ENCODE measurements at regions not wholly inside any gene's neighbourhood (a gene's known extent, or its start where the extent isn't known, plus 50 kb on each side); places are given as distances from the start of the nearest gene placed in this dataset.

DNA sequence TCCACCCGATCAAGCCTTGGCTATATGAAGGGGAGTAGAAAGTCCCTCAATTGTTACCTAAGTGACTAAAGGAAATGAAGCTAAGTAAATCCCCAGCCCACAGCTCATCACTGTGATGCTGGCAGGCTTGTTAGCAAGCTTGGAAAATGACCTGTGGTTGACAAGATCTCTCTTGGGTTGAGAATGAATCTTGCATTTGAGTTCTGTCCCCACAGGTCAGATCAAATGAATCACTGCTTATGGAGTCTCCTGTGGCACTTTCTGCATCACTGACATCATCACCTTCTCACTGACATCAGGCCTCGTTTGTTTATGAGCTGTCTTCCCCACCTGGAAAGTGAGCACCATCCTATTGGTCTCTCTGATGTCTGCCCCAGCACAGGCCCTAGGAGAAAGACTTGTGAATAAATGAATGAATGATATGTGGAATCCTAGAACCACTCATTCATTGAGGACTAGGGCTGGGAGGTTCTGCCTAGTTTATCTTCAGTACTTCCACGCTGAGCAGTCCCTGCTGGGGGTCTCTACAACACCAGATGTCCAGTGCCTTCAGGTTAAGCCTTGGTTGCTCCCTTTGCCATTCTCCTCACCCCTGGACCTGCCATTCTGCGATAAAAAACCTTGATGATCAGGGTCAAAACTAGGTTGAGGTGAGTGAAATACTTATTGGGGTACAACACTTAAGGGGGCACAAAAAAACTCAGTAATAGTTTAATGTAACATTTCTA is 318.4 kb upstream of the MOCS1 start:
- Histone ChIP-seq H3K9ac (ENCODE audit: low read depth in 1 of 2, low read length in 2 of 2) (no peak overlapping the region), H3K9me3 (ENCODE audit: control insufficient read depth in 2 of 2, low read length in 2 of 2) (no peaks in the 10 kb centered on the region), H3K27ac (ENCODE audit: low read depth in 2 of 2, low read length in 2 of 2) (no peak overlapping the region), H3K27me3 (ENCODE audit: control insufficient read depth in 2 of 2, insufficient read depth in 2 of 2, low read length in 2 of 2) (peaks cover 0 to 2% of the 10 kb centered on the region in 2 donors), H3K4me1 (ENCODE audit: control insufficient read depth in 2 of 2, insufficient read depth in 2 of 2, low read length in 2 of 2) (no peaks in the 10 kb centered on the region), H3K36me3 (ENCODE audit: control insufficient read depth in 2 of 2, insufficient read depth in 2 of 2, low read length in 2 of 2) (no peaks in the 10 kb centered on the region), H3K4me3 (ENCODE audit: low read length in 2 of 2) (no peak overlapping the region)

DNA sequence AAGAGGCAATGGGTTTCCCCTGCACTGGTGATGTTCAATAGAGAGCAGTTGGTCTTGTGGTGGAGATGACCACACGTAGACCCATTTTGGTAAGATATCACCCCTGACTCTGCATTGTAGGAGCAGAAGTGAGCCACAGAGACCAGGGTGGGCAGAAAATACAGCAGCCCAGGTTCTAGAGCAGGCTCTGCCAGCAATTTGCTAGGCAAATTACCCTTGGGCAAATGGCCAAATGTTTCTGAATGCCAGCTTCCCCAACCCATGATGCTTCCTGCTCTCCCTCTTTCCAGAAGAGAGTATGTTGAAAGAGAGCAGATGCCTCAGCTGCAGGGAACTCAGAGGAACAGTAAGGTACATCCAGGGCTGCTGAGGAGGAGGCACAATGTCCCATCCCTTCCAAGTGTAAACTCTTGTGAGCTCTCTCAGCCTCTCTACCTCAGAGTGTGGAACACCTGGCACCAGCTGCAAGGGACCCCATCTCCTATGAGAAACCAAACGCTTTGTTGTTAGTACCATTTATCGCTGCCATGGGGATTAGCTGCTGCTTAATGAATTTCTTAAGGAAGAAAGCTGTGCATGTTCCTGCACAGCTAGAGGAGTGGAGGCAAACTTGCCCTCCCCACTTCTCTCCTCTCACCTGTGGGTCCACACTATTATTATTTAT is 317.5 kb upstream of the MOCS1 start:
- Histone ChIP-seq H3K27ac (ENCODE audit: low read depth in 2 of 2, low read length in 2 of 2) (no peak overlapping the region), H3K9me3 (ENCODE audit: control insufficient read depth in 2 of 2, low read length in 2 of 2) (no peaks in the 10 kb centered on the region), H3K27me3 (ENCODE audit: control insufficient read depth in 2 of 2, insufficient read depth in 2 of 2, low read length in 2 of 2) (peaks cover 0 to 2% of the 10 kb centered on the region in 2 donors)

DNA sequence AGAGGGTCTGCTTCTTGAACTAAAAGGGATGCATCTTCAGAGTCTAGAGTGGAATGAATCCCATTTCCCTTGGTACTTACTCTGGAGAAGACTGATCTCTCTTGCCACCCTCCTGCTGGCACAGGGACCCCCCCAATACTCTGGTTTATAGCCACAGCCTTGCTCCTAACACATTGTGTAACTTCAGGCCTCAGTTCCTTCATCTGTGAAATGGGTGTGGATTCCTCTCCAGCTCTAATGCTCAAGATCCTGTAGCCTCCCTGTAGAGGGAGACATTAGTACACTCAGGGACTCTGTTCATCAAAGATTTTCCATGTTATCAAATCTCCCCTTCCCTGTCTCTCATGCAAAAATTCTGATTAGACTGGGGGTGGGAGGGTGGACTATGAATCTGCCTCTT is 315.7 kb upstream of the MOCS1 start:
- Histone ChIP-seq H3K36me3 (ENCODE audit: control insufficient read depth in 2 of 2, insufficient read depth in 2 of 2, low read length in 2 of 2) (no peaks in the 10 kb centered on the region), H3K4me3 (ENCODE audit: low read length in 2 of 2) (no peak overlapping the region), H3K4me1 (ENCODE audit: control insufficient read depth in 2 of 2, insufficient read depth in 2 of 2, low read length in 2 of 2) (no peaks in the 10 kb centered on the region), H3K27ac (ENCODE audit: low read depth in 2 of 2, low read length in 2 of 2) (no peak overlapping the region), H3K27me3 (ENCODE audit: control insufficient read depth in 2 of 2, insufficient read depth in 2 of 2, low read length in 2 of 2) (peaks cover 0 to 2% of the 10 kb centered on the region in 2 donors), H3K9ac (ENCODE audit: low read depth in 1 of 2, low read length in 2 of 2) (no peak overlapping the region), H3K9me3 (ENCODE audit: control insufficient read depth in 2 of 2, low read length in 2 of 2) (no peaks in the 10 kb centered on the region)

More for the DNA sequence above, 317.5 kb upstream of the MOCS1 start:
- no peaks in the 10 kb centered on the region for H3K4me1 ChIP-seq (ENCODE audit: control insufficient read depth in 2 of 2, insufficient read depth in 2 of 2, low read length in 2 of 2)
- H3K4me3 ChIP-seq (ENCODE audit: low read length in 2 of 2), result no peak overlapping the region
- no peak overlapping the region for H3K9ac ChIP-seq (ENCODE audit: low read depth in 1 of 2, low read length in 2 of 2)
- no peaks in the 10 kb centered on the region for H3K36me3 ChIP-seq (ENCODE audit: control insufficient read depth in 2 of 2, insufficient read depth in 2 of 2, low read length in 2 of 2)

DNA sequence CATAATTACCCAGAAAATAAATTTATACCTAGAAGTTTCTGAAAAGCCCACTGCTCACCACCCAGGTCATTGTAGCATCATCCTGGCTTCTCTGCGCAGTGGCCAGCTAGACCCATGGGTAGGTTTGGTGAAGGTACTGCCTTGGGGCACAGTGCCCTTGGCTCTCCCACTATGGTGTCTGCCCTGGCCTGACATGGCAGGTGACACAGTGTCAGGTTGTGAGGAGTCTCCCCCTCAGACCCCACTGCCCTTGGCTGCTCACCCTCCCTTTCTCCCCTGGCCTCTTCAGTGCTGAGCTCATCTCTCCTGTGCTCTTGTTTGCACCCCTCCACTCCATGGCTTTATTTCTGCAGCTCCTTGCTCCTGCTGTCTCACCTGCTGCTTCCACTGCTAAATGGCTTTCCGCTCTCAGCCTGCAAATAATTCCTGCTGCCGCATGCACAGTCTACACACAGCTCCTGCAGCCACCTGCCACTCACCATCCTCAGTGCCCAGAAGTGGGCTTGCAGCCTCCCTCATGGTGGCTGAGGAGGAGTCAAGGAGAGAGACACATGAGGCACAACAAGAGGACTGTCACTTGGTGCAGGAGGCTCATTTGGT is 313.4 kb upstream of the MOCS1 start:
- H3K9ac ChIP-seq (ENCODE audit: low read depth in 1 of 2, low read length in 2 of 2), result no peak overlapping the region
- no peaks in the 10 kb centered on the region for H3K4me1 ChIP-seq (ENCODE audit: control insufficient read depth in 2 of 2, insufficient read depth in 2 of 2, low read length in 2 of 2)
- no peak overlapping the region for H3K4me3 ChIP-seq (ENCODE audit: low read length in 2 of 2)
- H3K36me3 ChIP-seq (ENCODE audit: control insufficient read depth in 2 of 2, insufficient read depth in 2 of 2, low read length in 2 of 2), result no peaks in the 10 kb centered on the region
- no peaks in the 10 kb centered on the region for H3K9me3 ChIP-seq (ENCODE audit: control insufficient read depth in 2 of 2, low read length in 2 of 2)
- no peak overlapping the region for H3K27ac ChIP-seq (ENCODE audit: low read depth in 2 of 2, low read length in 2 of 2)
- no peaks in the 10 kb centered on the region for H3K27me3 ChIP-seq (ENCODE audit: control insufficient read depth in 2 of 2, insufficient read depth in 2 of 2, low read length in 2 of 2)

DNA sequence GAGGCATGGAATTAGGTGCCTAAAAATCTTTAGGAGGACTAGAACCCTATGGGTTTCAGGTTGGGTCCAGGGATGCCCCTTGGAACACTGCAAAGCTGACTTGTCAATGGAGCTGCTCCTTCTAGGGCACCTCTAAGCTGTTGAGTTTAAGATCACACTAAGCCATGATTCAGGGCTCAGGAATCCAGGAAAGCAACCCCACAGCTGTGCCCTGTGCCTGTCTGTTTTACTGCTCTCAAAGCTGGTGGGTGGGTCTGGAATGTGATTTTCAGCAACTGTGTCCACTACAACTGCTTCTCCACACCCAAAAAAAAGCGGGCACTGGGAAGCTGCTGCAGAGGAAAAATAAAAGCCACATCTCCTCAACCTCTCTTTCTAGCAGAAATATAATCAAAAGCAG is 310.4 kb upstream of the MOCS1 start:
- H3K9ac ChIP-seq (ENCODE audit: low read depth in 1 of 2, low read length in 2 of 2), result no peak overlapping the region
- H3K27ac ChIP-seq (ENCODE audit: low read depth in 2 of 2, low read length in 2 of 2), result no peak overlapping the region
- no peaks in the 10 kb centered on the region for H3K27me3 ChIP-seq (ENCODE audit: control insufficient read depth in 2 of 2, insufficient read depth in 2 of 2, low read length in 2 of 2)
- no peaks in the 10 kb centered on the region for H3K36me3 ChIP-seq (ENCODE audit: control insufficient read depth in 2 of 2, insufficient read depth in 2 of 2, low read length in 2 of 2)
- H3K4me3 ChIP-seq (ENCODE audit: low read length in 2 of 2), result no peak overlapping the region
- H3K4me1 ChIP-seq (ENCODE audit: control insufficient read depth in 2 of 2, insufficient read depth in 2 of 2, low read length in 2 of 2), result no peaks in the 10 kb centered on the region
- H3K9me3 ChIP-seq (ENCODE audit: control insufficient read depth in 2 of 2, low read length in 2 of 2), result no peaks in the 10 kb centered on the region

DNA sequence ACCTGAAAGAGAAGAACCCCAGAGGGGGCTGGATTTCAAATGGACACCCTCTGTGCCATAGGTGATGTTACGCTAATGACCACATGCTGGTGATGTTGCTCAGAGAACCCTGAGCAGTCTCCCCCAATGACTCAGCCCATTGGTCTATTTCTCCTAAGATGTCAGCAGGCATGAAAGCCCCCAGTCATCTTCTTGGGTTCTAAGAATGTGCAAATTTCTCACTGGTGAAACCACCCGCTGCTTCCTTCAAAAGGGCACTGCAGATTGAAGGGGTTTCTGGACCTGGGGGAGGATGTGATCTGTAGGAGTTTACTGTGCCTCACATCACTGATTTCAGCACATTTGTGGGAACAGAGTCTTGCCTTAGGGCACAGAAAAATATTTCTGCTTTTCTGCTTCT is 298.4 kb upstream of the MOCS1 start:
- no peak overlapping the region for H3K9ac ChIP-seq (ENCODE audit: low read depth in 1 of 2, low read length in 2 of 2)
- H3K27me3 ChIP-seq (ENCODE audit: control insufficient read depth in 2 of 2, insufficient read depth in 2 of 2, low read length in 2 of 2), result no peaks in the 10 kb centered on the region
- no peaks in the 10 kb centered on the region for H3K9me3 ChIP-seq (ENCODE audit: control insufficient read depth in 2 of 2, low read length in 2 of 2)
- H3K4me3 ChIP-seq (ENCODE audit: low read length in 2 of 2), result no peak overlapping the region
- no peaks in the 10 kb centered on the region for H3K36me3 ChIP-seq (ENCODE audit: control insufficient read depth in 2 of 2, insufficient read depth in 2 of 2, low read length in 2 of 2)
- H3K27ac ChIP-seq (ENCODE audit: low read depth in 2 of 2, low read length in 2 of 2), result no peak overlapping the region
- no peaks in the 10 kb centered on the region for H3K4me1 ChIP-seq (ENCODE audit: control insufficient read depth in 2 of 2, insufficient read depth in 2 of 2, low read length in 2 of 2)

DNA sequence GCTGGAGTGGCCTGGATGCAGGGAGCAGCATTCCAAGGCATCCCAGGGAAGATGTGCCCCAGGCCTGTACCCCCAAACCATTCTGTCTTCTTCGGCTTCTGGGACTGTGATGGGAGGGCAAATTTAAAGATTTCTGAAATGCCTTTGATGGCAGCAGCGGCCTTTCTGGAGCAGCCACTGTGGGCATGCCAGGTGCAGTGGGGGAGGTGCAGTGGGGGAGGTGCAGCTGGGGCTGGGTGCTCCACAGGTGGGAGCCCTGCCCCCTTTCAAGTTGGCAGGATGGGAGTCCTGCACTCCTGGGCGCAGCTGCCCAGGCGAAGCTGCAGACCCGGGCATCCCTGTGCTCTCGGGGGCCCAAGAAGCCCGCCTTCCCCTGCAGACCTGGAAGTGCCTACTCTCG is 293.5 kb upstream of the MOCS1 start:
- Histone ChIP-seq H3K9me3 (ENCODE audit: control insufficient read depth in 2 of 2, low read length in 2 of 2) (no peaks in the 10 kb centered on the region), H3K9ac (ENCODE audit: low read depth in 1 of 2, low read length in 2 of 2) (no peak overlapping the region), H3K27me3 (ENCODE audit: control insufficient read depth in 2 of 2, insufficient read depth in 2 of 2, low read length in 2 of 2) (no peaks in the 10 kb centered on the region), H3K36me3 (ENCODE audit: control insufficient read depth in 2 of 2, insufficient read depth in 2 of 2, low read length in 2 of 2) (no peaks in the 10 kb centered on the region), H3K4me1 (ENCODE audit: control insufficient read depth in 2 of 2, insufficient read depth in 2 of 2, low read length in 2 of 2) (no peaks in the 10 kb centered on the region), H3K4me3 (ENCODE audit: low read length in 2 of 2) (no peak overlapping the region), H3K27ac (ENCODE audit: low read depth in 2 of 2, low read length in 2 of 2) (no peak overlapping the region)

DNA sequence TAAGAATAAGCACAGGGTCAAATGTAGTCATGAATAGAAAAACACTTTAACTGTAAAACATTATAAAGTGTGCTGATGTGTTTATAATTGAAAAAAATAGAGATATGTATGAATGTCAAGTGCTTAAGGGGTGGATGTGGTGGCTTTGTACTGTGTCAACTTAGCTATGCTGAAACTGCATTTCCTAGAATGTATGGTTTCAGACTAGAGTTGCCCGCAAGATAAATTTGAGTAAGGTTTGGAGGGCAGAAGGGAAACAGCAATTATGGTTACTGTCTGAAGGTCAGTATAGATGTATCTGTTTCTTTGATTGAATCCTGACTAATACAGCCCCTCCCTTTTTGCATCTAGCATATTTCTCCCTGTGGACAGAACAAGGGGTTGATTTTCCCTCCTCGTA is 288.1 kb upstream of the MOCS1 start:
- Histone ChIP-seq H3K9ac (ENCODE audit: low read depth in 1 of 2, low read length in 2 of 2) (no peak overlapping the region), H3K9me3 (ENCODE audit: control insufficient read depth in 2 of 2, low read length in 2 of 2) (no peaks in the 10 kb centered on the region), H3K4me3 (ENCODE audit: low read length in 2 of 2) (no peak overlapping the region), H3K36me3 (ENCODE audit: control insufficient read depth in 2 of 2, insufficient read depth in 2 of 2, low read length in 2 of 2) (no peaks in the 10 kb centered on the region), H3K27me3 (ENCODE audit: control insufficient read depth in 2 of 2, insufficient read depth in 2 of 2, low read length in 2 of 2) (no peaks in the 10 kb centered on the region), H3K27ac (ENCODE audit: low read depth in 2 of 2, low read length in 2 of 2) (no peak overlapping the region), H3K4me1 (ENCODE audit: control insufficient read depth in 2 of 2, insufficient read depth in 2 of 2, low read length in 2 of 2) (no peaks in the 10 kb centered on the region)

DNA sequence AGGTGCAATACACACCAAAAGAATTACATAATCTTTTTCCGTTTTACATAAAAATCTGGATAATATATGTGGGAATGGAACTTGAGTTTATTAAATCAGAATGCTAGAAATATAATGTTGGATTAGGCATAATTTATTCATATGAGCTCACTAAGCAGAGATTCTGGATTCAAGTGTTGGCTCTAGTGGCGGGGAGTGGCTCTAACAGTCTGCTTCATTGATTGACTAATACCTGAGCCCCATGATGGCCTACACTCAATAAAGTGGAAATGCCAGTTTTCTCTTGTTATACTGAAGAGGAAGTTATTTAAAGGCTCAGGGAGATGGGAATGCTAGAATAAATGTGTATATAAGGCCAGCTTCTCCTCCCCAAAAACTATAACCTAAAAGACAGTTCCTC is 285.5 kb upstream of the MOCS1 start:
- no peak overlapping the region for H3K9ac ChIP-seq (ENCODE audit: low read depth in 1 of 2, low read length in 2 of 2)
- no peaks in the 10 kb centered on the region for H3K9me3 ChIP-seq (ENCODE audit: control insufficient read depth in 2 of 2, low read length in 2 of 2)
- no peaks in the 10 kb centered on the region for H3K4me1 ChIP-seq (ENCODE audit: control insufficient read depth in 2 of 2, insufficient read depth in 2 of 2, low read length in 2 of 2)
- H3K27ac ChIP-seq (ENCODE audit: low read depth in 2 of 2, low read length in 2 of 2), result no peak overlapping the region
- no peaks in the 10 kb centered on the region for H3K36me3 ChIP-seq (ENCODE audit: control insufficient read depth in 2 of 2, insufficient read depth in 2 of 2, low read length in 2 of 2)
- no peak overlapping the region for H3K4me3 ChIP-seq (ENCODE audit: low read length in 2 of 2)
- no peaks in the 10 kb centered on the region for H3K27me3 ChIP-seq (ENCODE audit: control insufficient read depth in 2 of 2, insufficient read depth in 2 of 2, low read length in 2 of 2)

DNA sequence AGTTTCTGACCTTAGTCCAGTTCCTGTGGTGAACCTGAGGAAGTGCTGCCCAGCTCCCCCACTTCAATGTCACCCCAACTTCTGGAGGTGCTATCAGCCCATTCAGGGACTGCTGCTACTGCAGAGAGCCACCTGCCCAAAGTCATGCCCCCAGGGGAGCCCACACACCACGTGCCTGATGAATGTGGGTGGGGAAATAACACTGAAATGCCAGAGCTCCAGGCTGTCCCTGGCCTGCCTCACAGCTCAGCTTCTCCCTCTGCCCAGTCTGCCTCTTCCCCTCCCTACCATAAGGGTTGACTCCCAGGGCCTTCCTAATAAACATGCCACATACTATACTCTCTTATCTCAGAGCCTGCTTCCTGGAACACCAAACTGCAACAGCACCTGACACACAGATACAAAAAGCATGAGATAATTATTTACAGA is 276.4 kb upstream of the MOCS1 start:
- no peaks in the 10 kb centered on the region for H3K36me3 ChIP-seq (ENCODE audit: control insufficient read depth in 2 of 2, insufficient read depth in 2 of 2, low read length in 2 of 2)
- no peak overlapping the region for H3K9ac ChIP-seq (ENCODE audit: low read depth in 1 of 2, low read length in 2 of 2)
- H3K27ac ChIP-seq (ENCODE audit: low read depth in 2 of 2, low read length in 2 of 2), result no peak overlapping the region
- H3K4me3 ChIP-seq (ENCODE audit: low read length in 2 of 2), result no peak overlapping the region
- H3K9me3 ChIP-seq (ENCODE audit: control insufficient read depth in 2 of 2, low read length in 2 of 2), result no peaks in the 10 kb centered on the region
- H3K27me3 ChIP-seq (ENCODE audit: control insufficient read depth in 2 of 2, insufficient read depth in 2 of 2, low read length in 2 of 2), result no peaks in the 10 kb centered on the region
- no peaks in the 10 kb centered on the region for H3K4me1 ChIP-seq (ENCODE audit: control insufficient read depth in 2 of 2, insufficient read depth in 2 of 2, low read length in 2 of 2)

Measured in mucosa of rectum (tissue), 2 donors.